ENCODE measurements at regions not wholly inside any gene's neighbourhood (a gene's known extent, or its start where the extent isn't known, plus 50 kb on each side); places are given as distances from the start of the nearest gene placed in this dataset.

GRCh38 chr1:38210021-38210894 lies 163.7 kb upstream of the POU3F1 start:
- Histone ChIP-seq H3K9me3 (replicated peaks in 1 of 3) (no peaks in the 10 kb centered on the region), H3K27me3 (no peaks in the 10 kb centered on the region), H3K4me1 (replicated peaks in 1 of 2) (no peaks in the 10 kb centered on the region), H3K36me3 (replicated peaks in 1 of 2) (no peaks in the 10 kb centered on the region), H3K27ac (no peak overlapping the region), H3K4me3 (no peak overlapping the region)
- peak in 2 of 7 donors; percentile 20 to 33 for DNase-seq
- WGBS, 4 donors = 59 to 73% (median 67%) methylated on average over 13 to 15 of the region's 15 CpGs
- intact Hi-C loops (cut with DNase I) = no loop called here
- TF ChIP-seq CTCF (IDR thresholded peaks at IDR 0.05) = no peak
- no peak for TF ChIP-seq POLR2A (IDR thresholded peaks at IDR 0.05)

DNA sequence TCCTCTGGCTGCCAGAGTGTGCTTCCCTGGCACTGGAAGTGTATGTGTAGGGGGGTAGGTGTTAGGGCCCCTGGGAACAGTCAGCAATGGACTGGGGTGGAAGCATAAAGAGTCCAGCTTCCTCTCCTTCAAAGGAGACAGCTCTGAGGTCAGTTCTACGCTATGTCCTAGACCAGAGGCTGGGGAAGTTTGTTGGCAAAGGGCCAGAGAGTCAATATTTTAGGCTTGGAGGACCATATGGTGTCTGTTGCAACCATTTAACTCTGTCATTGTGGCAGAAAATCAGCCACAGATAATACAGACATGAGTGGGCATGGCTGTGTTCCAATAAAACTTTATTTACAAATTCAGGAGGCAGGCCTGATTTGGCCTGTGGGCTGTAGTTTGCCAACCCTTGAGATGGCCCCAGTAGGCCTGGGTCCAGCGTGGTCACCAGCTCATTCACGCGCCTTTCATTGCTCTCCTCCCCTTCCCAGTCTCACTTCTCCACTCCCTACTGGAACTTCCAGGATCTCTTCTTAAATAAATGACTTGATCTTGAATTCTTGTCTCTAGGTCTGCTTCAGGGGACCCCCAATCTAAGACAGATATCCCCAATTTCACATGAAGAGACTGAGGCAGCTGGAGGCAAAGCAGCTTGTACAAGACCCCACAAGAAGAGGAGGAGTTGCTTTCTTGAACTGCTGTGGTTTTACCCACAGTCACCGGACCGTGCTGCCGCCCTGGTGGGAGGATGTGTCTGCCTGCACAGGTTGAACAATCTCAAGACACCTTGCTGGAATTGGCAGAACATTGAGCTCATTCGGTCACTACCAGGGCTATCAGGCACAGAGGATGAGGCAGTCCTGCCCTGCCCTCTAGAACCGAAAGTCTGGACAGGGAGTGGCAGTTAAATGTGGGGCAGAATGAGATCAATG lies 162.4 kb upstream of the POU3F1 start:
- no peaks in the 10 kb centered on the region for H3K36me3 ChIP-seq (replicated peaks in 1 of 2)
- no peaks in the 10 kb centered on the region for H3K4me1 ChIP-seq (replicated peaks in 1 of 2)
- 91 to 95% (median 93%) methylated on average over 9 of the region's 9 CpGs for WGBS, 4 donors
- no peak overlapping the region for H3K4me3 ChIP-seq
- no peak for DNase-seq
- no peaks in the 10 kb centered on the region for H3K27me3 ChIP-seq
- TF ChIP-seq CTCF (IDR thresholded peaks at IDR 0.05) (no peak), POLR2A (IDR thresholded peaks at IDR 0.05) (no peak)
- intact Hi-C loops (cut with DNase I) = no loop called here
- no peaks in the 10 kb centered on the region for H3K9me3 ChIP-seq (replicated peaks in 1 of 3)
- H3K27ac ChIP-seq = no peak overlapping the region

DNA sequence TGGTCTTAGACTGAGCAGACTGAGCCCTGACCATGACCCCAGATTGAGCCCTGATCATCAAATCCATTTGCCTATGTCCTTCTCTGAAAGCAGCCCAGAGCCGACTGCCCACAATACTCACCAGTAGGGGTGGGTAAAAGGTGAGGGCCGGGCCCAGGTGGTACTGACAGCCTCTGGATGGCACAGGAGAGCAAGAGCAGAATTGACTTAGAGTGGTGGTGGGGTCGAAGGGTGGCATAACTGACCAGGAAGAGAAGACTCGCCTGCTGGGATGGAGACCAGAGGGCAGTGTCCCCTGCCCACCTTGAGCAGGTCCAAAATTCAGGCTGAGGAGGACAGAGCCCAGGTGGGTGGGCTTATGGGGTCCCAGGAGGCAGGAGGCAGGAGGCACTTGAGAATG lies 161.3 kb upstream of the POU3F1 start:
- Histone ChIP-seq H3K36me3 (replicated peaks in 1 of 2) (no peaks in the 10 kb centered on the region), H3K27me3 (no peaks in the 10 kb centered on the region), H3K4me1 (replicated peaks in 1 of 2) (no peaks in the 10 kb centered on the region), H3K9me3 (replicated peaks in 1 of 3) (no peaks in the 10 kb centered on the region), H3K27ac (no peak overlapping the region), H3K4me3 (no peak overlapping the region)
- WGBS, 4 donors = 67 to 88% (median 83%) methylated on average over 1 to 4 of the region's 4 CpGs
- intact Hi-C loops (cut with DNase I) = no loop called here
- TF ChIP-seq CTCF (IDR thresholded peaks at IDR 0.05) (no peak), POLR2A (IDR thresholded peaks at IDR 0.05) (no peak)
- DNase-seq = no peak

DNA sequence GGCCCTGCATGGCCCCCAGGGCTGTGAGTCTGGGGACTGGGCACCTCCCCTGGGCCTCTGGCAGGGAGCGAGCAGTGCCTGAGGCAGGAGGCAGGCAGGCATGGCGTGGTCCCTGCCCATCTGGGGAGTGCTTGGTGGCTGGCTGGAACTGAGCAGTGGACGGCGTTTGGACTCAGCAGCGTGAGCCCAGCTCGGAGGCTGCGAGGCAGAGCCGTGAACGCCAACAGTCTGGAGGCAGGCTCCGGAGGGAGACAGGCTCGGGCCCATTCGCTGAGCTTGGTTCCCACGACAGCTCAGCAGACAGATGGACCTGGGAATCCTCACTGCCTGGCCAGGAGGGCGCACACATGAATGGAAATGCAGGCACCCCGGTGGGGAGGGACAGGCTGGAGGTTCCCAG lies 160.7 kb upstream of the POU3F1 start:
- no peak overlapping the region for H3K27ac ChIP-seq
- H3K27me3 ChIP-seq = no peaks in the 10 kb centered on the region
- WGBS, 4 donors = 96 to 100% (median 97%) methylated on average over 6 to 15 of the region's 15 CpGs
- H3K4me1 ChIP-seq (replicated peaks in 1 of 2) = no peaks in the 10 kb centered on the region
- H3K4me3 ChIP-seq = no peak overlapping the region
- intact Hi-C loops (cut with DNase I) = no loop called here
- no peak for TF ChIP-seq POLR2A (IDR thresholded peaks at IDR 0.05)
- TF ChIP-seq CTCF (IDR thresholded peaks at IDR 0.05) = no peak
- no peaks in the 10 kb centered on the region for H3K9me3 ChIP-seq (replicated peaks in 1 of 3)
- no peaks in the 10 kb centered on the region for H3K36me3 ChIP-seq (replicated peaks in 1 of 2)
- no peak for DNase-seq

Measured in adrenal gland (tissue), 9 donors.